ENCODE measurements at regions not wholly inside any gene's neighbourhood (a gene's known extent, or its start where the extent isn't known, plus 50 kb on each side); places are given as distances from the start of the nearest gene placed in this dataset.

- TF ChIP-seq NANOG (IDR thresholded peaks at IDR 0.05; ENCODE audit: borderline replicate concordance) = no peak
- TF ChIP-seq STAT1 (IDR thresholded peaks at IDR 0.05; ENCODE audit: unreplicated experiment) = no peak
These were observed 79.0 kb upstream of the ENPEP start (continued) for GRCh38 chr4:110396963-110397362.

GRCh38 chr4:110395421-110395820 lies 80.5 kb upstream of the ENPEP start:
- Histone ChIP-seq H3F3A (replicated peaks; ENCODE audit: low read depth) (no peaks in the 10 kb centered on the region), H3K27ac (ENCODE audit: low read depth) (no peak overlapping the region), H3K79me2 (replicated peaks; ENCODE audit: insufficient read depth) (no peaks in the 10 kb centered on the region), H2AFZ (0 out of 2 replicates have a peak overlapping the region, but pooled peaks have one; percentile 16), H3K4me1 (ENCODE audit: insufficient read depth) (no peaks in the 10 kb centered on the region), H3K4me2 (no peak overlapping the region), H3K27me3 (ENCODE audit: insufficient read depth) (no peaks in the 10 kb centered on the region), H3K9me2 (ENCODE audit: insufficient read depth) (peaks cover 7% of the 10 kb centered on the region; the same call in 1 of the 2 replicates), H4K20me1 (replicated peaks; ENCODE audit: insufficient read depth) (no peaks in the 10 kb centered on the region), H3K36me3 (ENCODE audit: insufficient read depth) (no peaks in the 10 kb centered on the region), H3K4me3 (no peak overlapping the region)
- DNase-seq (ENCODE audit: low spot score) (no peak), ATAC-seq (no peak)
- H3K36me3 Mint-ChIP-seq (ENCODE audit: low read depth) = no peaks in the 10 kb centered on the region
- H3K9me3 Mint-ChIP-seq = 0 out of 3 replicates have a peak, but pooled peaks cover under 1% of the 10 kb centered on the region
- peaks cover 13% of the 10 kb centered on the region for H3K4me1 Mint-ChIP-seq
- TF ChIP-seq POLR2AphosphoS5 (IDR thresholded peaks at IDR 0.05; ENCODE audit: low read depth) (no peak), EZH2 (IDR thresholded peaks at IDR 0.05; ENCODE audit: low read depth, unreplicated experiment) (no peak), STAT1 (IDR thresholded peaks at IDR 0.05; ENCODE audit: unreplicated experiment) (no peak), NANOG (IDR thresholded peaks at IDR 0.05; ENCODE audit: borderline replicate concordance) (no peak), ZNF331 (CRISPR knock-in tag; IDR thresholded peaks at IDR 0.05; ENCODE audit: low read depth) (no peak), CREB1 (CRISPR knock-in tag; IDR thresholded peaks at IDR 0.05; ENCODE audit: low read depth) (no peak), ZNF462 (CRISPR knock-in tag; IDR thresholded peaks at IDR 0.05) (no peak), CTCF (conservative IDR thresholded peaks at IDR 0.05; ENCODE audit: low read depth in 2 of 2) (no peak), EZH2phosphoT487 (IDR thresholded peaks at IDR 0.05; ENCODE audit: unreplicated experiment) (no peak), ZNF114 (CRISPR knock-in tag; IDR thresholded peaks at IDR 0.05) (no peak), JUNB (IDR thresholded peaks at IDR 0.05; ENCODE audit: unreplicated experiment) (no peak)
- TF ChIP-seq, protein P1, sequence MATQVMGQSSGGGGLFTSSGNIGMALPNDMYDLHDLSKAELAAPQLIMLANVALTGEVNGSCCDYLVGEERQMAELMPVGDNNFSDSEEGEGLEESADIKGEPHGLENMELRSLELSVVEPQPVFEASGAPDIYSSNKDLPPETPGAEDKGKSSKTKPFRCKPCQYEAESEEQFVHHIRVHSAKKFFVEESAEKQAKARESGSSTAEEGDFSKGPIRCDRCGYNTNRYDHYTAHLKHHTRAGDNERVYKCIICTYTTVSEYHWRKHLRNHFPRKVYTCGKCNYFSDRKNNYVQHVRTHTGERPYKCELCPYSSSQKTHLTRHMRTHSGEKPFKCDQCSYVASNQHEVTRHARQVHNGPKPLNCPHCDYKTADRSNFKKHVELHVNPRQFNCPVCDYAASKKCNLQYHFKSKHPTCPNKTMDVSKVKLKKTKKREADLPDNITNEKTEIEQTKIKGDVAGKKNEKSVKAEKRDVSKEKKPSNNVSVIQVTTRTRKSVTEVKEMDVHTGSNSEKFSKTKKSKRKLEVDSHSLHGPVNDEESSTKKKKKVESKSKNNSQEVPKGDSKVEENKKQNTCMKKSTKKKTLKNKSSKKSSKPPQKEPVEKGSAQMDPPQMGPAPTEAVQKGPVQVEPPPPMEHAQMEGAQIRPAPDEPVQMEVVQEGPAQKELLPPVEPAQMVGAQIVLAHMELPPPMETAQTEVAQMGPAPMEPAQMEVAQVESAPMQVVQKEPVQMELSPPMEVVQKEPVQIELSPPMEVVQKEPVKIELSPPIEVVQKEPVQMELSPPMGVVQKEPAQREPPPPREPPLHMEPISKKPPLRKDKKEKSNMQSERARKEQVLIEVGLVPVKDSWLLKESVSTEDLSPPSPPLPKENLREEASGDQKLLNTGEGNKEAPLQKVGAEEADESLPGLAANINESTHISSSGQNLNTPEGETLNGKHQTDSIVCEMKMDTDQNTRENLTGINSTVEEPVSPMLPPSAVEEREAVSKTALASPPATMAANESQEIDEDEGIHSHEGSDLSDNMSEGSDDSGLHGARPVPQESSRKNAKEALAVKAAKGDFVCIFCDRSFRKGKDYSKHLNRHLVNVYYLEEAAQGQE (IDR thresholded peaks at IDR 0.05; ENCODE audit: unreplicated experiment) = no peak
- TF ChIP-seq, protein P2, sequence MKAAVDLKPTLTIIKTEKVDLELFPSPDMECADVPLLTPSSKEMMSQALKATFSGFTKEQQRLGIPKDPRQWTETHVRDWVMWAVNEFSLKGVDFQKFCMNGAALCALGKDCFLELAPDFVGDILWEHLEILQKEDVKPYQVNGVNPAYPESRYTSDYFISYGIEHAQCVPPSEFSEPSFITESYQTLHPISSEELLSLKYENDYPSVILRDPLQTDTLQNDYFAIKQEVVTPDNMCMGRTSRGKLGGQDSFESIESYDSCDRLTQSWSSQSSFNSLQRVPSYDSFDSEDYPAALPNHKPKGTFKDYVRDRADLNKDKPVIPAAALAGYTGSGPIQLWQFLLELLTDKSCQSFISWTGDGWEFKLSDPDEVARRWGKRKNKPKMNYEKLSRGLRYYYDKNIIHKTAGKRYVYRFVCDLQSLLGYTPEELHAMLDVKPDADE (IDR thresholded peaks at IDR 0.05) = no peak
- H3K4me3 Mint-ChIP-seq = no peak overlapping the region
- no peak overlapping the region for H3K27ac Mint-ChIP-seq
- H3K27me3 Mint-ChIP-seq (ENCODE audit: insufficient read depth, low read depth, poor library complexity) = peaks cover 3% of the 10 kb centered on the region
